GM18909 (cell line): ENCODE measurements at regions not wholly inside any gene's neighbourhood (a gene's known extent, or its start where the extent isn't known, plus 50 kb on each side); places are given as distances from the start of the nearest gene placed in this dataset.
"Not testable (repeated sequence)": the region's sequence is repeated elsewhere in the genome, so short reads cannot be mapped to it uniquely, and the experiment has no call there.

Experiments used
- ATAC-seq: cut with Tn5 transposase; IDR thresholded peaks from one replicate; pipeline ENCODE4 v1.9.1; 2021; ENCODE audit warnings: mild to moderate bottlenecking; ENCODE audit not compliant: unreplicated experiment, poor library complexity

DNA sequence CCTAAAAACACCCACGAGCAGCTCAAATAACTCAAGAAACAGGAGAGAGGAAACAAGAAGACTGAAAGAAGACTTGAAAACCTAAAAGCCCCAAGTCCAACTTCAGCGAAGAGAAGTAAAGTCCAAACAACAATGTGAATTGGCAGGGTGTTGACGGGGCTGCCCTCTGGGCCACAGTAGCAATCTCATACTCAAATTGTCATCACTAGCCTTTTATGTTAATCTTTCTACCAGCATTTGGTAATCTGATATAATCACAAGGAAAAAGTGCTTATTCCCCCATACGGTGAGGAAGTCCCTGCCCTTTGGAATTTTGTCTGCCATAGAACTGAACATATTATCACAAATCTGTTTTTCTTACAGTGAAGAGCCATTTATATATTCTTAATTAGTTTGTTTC is 51.5 kb upstream of the IFNE start:
- no peak for ATAC-seq

DNA sequence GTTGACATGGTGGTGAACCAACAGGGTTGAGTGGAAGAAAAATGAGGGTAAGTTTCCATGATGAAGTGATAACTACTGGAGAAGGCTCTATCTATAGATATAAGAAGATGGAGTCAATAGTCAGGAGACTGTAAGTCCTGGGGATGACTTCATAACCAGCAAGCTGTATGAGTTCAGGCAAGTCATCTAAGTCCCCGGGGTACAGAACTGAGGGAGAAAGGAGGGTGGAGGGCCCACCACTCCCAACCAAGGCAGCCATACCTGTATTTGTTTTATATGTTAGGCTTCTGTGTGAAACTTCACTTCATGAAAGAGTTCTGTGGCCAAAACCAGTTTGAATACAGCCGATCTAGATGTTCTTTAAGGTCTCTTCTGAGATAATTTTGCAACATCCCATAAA is 53.3 kb upstream of the IFNE start:
- no peak for ATAC-seq

DNA sequence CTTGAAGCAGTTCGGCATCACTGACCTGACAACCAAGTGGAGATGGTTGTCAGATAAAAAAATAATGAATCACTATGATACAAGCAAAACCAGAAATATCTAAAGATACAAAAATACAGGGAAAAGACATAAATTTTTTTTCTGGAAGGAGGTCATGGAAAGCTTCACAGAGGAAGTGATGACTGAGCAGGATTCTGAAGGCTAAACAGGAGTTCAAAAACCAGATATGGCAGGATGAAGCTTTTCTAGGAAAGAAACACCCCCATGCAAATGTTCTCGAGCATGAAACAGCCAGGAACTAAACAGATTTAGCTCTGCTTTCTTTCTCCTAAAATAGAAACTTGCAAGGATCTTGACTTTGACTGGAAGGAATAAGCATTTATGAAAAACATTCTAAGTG is 60.7 kb upstream of the IFNE start:
- ATAC-seq, result no peak

DNA sequence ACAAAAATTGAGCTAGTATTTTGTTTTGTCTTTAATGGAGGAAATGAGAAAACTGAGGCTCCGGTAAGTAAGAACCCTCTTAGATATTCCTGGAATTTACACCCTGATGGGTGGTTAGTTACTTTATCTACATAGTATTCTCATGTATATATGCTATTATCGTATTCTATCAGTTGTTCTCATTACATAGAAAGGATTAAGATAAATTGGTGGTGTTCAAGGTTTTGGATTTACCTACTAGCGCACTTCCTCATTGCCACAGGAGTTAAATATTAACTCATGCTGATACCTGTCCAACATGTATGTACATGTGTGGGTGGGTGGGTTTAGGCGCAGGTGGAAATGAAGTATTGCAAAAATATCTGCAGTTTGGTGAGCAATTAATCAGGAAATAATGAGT is 61.1 kb upstream of the IFNE start:
- no peak for ATAC-seq

DNA sequence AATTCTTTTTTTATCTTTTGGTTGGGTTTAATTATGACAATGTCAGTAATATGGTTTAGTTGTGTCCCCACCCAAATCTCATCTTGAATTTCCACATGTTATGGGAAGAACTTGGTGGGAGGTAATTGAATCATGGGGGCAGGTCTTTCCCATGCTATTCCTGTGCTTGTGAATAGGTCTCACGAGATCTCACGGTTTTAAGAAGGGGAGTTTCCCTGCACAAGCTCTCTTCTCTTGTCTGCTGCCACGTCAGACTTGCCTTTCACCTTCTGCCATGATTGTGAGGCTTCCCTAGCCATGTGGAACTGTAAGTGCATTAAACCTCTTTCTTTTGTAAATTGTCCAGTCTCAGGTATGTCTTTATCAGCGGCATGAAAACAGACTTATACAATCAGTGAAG is 61.7 kb upstream of the IFNE start:
- ATAC-seq, result not testable (repeated sequence)

DNA sequence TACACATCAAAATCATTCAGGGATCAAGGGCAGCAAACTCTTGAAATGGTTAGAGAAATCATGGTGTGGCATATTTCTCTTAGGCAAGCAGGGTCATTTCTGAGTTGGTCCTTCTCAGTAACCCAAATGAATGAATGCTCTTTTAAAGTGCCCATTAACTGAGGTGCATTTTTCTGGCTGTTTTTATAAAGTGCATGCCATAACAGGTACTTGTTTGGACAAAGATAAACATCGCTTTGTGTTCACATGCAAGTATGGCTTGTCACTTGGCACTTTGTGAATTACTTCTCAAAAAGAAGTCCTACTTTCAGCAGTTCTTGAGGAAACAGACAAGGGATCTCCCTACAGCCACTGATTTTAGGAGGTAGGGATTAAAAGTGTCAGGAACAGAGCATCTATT is 64.8 kb upstream of the IFNE start:
- no peak for ATAC-seq

DNA sequence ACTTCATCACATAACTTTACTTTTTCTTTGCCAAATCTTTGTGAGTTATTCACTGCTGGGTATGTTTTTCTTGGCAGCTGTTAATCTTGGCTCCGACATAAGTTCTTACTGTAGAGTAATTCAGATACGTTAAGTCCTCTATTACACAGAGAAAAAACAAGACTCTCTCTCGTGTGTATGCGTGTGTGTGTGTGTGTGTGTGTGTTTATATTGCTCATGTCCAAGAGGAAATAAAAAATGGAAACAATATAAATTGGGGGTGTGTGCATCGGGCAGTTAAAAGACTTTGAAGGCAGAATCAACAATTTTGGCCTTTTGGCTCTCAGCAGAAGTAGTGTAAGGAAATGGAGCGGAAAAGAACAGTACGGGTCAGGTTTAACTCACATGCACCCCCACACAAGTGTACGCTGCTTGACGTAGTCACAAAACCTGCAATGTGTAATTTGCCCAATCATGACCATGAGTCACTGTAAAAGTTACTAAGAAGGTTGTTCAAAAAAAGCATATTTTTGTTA is 67.2 kb upstream of the IFNE start:
- ATAC-seq, result no peak

DNA sequence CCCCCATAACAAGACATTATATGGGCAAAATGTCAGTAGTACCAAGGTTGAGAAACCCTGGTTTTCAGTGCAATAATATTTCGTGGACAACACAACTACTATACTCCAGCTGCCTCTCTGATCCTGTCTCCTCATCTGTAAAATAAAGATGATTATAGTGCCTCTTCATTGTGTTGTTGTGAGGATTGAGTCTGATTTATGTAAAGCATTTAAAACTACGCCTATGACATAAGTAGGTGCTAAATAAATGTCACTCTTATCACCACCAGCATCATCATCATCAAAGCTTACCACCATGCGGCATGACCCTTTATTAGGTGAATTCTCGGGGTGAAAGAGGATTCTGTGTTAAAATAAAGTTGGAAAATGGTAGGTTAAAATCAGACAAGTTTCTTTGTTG is 67.8 kb upstream of the IFNE start:
- no peak for ATAC-seq

DNA sequence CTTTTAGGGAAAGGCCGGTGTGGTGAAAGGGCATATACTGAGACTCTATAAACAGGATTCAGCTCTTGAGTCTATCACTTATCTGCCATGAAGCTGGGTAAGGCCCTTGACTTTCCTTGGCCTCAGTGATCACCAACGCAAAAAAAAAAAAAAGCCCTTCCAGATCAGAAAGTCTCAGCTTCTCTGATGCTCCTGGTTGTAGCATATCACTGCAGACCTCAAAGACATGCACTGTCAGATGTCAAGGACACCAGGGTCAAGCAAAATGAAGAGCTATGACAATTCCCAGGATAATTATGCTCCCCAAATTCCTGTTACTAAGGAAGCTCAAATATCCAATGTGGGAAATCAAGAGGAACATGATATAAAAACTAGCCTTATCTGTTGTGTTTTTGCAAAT is 68.3 kb upstream of the IFNE start:
- ATAC-seq, result no peak

DNA sequence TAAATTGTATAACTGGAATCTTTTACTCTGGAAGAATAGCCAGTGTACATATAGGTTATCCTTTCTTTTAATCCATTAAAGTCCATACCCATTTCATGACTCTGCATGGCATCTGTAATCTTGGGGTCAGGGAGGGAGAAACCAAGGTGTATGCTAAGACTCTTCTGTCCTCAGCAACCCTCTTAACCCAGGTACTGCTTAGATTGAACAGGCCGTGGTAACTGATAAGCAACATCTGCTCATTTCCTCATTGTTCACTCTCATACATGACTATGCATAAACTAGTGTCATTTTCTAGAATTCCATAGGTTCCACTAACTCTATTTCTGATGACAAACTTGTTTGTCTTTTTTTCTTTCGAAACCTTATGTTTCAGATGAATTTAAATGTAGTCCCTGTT is 69.3 kb upstream of the IFNE start:
- ATAC-seq, result no peak

DNA sequence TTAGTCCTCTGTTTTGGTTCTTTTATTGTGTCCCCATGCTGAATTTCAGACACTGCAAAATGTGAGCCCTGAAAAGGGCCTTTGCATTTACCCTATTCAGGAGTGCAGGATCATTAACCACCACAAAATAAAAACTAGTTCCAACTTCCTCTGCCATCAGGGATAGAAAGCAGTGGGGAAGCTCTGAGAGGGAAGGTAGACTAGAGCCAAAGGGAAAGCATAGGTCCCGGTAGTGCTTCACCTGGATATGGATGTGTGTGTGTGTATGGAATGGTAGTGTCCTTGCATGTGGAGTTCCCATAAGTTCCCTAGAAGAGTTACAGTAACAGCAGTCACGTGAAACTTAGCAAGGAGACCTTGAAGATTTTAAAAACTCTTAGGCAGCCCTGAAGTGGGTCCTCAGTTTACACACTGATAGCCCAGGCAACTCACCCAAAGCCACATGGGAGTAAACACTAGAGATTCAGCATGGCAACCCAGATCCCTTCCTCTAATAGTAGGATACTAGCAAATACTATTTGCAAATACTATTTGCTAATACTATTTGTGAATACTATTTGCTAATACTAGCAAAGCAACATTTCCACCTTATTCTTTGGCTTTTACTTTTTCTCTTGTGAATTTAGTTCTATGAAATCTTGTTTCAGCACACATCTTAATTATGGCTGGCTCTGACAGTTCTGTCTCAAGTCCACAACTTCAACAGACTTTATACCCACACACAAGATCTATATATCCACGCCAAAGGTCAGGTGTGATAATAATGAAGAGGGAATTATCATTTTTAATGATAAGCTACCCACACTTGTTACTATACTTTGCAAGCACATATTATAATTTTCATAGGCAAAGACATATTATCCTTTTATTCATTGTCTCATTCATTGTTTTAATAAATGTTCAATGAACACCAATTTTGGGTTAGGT is 70.4 kb upstream of the IFNE start:
- ATAC-seq, result no peak

DNA sequence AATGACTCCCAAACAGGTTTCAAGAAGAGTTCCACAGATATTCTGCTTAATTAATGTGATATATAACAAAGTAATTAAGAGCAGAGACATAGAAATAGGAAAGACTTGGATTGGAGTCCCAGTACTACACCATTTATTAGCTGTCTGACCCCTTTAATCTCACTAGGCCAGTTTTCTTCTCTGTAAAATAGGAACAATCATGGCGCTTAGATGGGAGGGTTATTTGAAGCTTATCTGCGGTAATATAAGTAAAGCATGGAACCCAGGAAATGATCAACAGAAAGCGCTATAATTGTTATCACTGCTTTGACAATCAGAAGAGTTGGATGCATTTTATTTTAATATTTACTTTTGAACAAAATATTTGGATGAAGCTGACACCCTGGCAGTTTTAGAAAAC is 71.3 kb upstream of the IFNE start:
- no peak for ATAC-seq

DNA sequence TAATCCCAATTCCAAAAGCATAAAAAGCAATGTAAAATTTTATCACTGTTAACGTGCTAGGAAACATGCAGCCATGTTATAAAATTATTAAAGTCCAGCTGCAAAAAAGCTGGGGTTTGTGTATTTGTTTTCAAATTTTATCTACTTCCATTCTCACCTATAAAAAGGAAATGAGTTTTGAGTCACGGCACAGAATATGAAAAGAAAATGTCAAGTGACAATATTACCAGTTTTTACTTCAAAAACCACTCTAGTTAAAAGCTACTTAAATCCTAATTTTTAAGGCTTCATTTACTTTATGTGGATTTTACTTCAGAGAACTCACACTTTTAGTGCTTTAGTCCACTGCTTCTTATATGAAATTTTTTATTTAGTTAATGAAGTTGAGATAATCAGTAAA is 72.7 kb upstream of the IFNE start:
- ATAC-seq, result no peak

DNA sequence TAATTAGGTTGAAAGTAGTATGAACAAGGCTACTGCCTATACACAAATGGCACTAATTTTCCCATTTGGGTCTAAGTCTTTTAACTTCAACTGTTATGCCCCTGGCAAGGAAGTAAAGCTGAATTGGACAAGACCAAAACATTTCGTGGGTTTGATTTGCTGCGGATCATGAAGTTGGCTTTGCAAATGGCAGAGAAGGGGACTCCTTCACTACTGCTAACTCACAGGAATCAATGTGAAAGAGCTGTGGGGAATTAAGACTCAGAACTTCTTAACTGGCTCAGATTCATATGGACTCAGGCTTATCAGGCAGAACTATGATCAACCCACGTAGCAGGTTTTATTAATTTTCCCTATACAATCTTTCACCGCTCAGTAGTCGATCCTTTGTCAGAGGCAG is 73.8 kb upstream of the IFNE start:
- no peak for ATAC-seq

DNA sequence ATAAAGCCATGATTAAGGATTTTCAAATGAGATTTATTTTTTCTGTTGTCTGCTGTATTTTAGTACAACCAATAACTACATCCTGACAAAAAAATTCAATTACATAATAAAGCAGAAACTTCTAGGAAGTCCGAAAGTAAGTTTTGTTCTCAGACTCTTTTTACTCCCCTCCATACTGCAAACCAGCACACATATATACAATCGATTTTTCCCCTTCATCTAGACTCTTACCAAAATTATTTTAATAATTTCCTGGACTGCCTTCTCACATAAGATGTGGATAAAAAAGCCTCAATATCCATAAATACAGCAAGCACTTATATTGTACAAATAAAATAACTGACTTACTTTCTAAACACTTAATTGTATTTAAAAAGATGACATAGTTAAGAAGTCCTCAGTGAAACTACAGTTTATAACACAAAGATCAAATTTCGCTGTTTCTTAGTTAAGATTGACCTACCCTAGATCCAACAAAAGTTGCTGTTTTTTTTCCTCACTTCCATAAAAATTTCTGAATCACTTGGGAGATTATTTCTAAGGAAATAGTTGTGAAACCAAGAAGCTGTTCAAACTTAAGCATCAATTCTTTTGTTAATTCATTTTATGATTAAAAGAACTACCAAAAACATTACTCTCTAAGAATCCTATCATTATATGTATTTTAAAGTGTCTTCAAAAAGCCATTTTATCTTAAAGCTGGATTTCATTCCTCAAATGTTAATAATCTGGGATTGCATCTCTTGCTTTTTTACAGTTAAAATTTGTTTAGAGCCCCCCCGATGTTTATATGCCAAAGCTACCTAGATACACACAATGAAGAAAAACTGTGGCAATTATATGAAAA is 74.7 kb upstream of the IFNE start:
- no peak for ATAC-seq

DNA sequence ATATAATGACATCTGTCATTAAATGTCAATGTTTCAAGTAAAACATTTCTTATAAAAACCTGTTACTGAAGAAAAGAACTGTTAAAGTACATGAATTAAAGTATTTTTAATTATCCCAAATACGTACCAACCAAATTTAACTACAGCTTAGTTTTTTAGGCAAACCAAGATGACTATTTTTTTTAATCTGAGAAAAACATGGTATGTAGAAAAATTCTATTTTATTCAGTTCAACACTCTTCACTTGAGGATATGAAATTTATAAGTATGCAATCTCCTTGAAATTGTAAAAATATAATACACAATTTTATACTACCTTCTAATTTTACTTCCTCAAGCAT is 75.3 kb upstream of the IFNE start:
- no peak for ATAC-seq

DNA sequence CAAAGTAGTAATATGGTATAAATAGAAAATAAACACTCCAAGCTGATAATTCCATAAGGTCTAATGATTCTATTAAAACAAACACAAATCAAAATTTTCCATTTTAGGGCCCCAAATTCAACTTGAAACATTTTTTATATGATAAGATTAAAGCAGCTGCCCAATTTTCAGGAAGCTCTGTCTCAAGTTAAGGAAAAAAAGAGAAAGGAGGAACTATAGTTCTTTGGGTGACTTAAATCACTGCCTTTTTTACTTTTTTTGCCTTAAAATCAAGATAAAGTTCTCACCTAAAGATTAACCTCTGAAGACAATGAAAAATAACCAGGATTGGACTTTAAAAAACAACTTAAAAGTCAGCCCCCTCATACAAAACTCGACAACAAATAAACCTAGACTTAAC is 76.0 kb upstream of the IFNE start:
- no peak for ATAC-seq

DNA sequence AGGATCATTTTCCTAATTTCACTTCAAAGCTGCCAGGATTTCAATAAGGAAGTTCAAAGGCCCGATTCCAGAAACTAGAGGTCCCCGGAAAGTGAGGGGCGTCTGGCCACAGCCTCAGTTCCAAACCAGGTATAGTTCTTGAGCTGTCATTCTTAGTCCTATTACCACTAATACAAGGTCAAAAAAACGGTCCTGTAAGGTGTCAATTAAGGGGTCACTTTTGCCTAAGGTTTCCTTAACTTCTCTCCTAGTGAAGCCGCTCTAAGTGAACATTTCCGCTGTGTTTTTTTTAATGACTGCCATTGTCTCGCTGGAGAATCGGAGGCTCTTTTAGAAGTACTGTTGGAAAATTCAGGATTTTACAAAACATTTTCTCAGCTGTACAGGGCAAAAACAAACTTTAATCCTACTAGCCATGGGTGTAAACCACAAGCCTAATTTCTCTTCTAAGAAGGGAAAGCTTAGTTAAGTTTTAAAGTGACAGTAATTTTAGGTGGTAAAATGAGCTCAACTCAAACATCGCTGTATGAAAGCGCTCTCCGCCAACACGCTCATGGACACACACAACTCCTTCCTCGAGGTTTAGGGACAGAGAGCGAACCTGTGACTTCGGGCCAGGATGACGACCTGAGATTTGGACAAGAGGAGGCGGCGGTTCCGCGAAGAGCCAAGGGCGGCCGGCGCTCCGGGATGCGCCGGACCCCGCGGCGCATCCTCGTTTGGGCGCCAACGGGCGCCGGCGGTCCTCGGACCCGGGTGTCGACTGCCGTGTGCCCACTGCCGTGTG is 76.7 kb upstream of the IFNE start:
- peak; percentile 39 for ATAC-seq

DNA sequence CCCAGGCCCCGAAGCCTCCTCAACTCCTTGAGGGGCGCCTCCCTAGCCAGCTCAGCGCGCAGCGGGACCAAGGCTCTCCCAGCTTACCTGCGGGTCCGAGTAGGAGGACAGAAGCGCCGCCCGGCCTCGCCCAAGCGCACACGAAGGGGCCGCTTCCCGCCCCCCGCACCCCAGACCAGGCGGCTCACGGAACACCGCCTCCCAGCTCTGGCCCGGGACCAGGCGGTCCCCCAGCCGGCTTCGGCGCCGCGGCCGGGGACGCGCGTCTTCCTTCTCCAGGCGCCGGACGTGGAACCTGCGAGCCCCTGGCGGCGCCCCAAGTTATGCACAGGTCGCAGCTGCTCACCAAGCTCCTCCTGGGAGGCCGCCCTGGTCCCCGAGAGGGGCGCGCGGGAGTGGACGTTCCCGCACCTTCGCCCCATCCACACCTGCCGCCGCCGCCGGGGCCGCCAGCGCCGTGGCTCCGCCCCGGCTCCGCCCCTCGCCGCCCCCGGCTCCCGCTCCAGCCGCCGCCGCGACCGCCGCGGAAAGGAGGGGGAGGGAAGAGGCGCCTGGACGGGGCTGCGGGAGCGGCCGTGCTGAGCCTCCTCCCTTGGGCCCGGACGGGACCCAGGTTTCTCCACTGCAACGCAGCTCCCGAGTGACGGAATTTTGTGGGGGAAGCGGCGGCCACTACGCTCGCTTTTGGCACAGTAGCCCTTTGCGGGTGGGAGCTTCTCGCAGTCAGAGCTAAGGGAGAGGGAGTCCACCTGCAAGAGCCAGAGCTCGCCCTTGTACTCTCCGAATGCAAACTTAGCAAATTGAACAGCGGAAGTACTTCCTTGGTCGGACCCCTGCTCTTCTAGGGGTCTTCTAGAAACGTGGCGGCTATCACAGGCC is 77.5 kb upstream of the IFNE start:
- peak; percentile 72 for ATAC-seq

DNA sequence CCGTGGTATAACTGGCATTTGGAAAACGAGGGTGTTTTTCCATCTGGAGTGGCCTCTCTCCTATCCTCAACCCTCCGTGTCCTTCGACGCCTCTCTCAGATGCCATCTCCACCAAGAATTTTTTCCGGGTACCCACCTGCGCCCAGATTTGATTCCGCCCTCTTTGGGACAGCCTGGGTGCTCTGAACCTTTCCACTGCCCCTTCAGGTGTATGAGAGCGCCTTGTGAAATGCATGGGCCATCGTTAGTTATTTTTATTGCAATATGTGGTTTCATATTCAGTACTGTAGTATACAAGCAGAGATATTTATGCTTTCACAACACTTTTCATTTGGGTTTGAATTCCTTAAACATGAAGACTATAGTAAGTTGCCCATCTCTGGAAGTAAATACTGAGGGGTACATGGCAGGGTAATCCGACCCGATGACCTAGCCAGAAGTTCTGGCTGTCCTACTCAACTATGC is 78.2 kb upstream of the IFNE start:
- no peak for ATAC-seq
